Astrocyte (in vitro differentiated cells and primary cell): ENCODE measurements at regions not wholly inside any gene's neighbourhood (a gene's known extent, or its start where the extent isn't known, plus 50 kb on each side); places are given as distances from the start of the nearest gene placed in this dataset.

Experiments
- CTCF ChIP-seq: IDR thresholded peaks from 2 replicates; pipeline ENCODE4 v1.5.1; 2011; ENCODE audit warnings: low read depth, mild to moderate bottlenecking, inconsistent platforms, low read length, moderate library complexity; ENCODE audit not compliant: insufficient read depth
- EZH2 ChIP-seq: IDR thresholded peaks from 2 replicates; pipeline ENCODE4 v1.6.1; 2012; ENCODE audit warnings: mild to moderate bottlenecking, low read length, inconsistent platforms; ENCODE audit not compliant: insufficient read depth

GRCh38 chr1:115153966-115154557, 64.8 kb upstream of the TSPAN2 start:
- TF ChIP-seq CTCF (no peak), EZH2 (no peak)
